Stomach (tissue), 4 donors: ENCODE measurements at regions not wholly inside any gene's neighbourhood (a gene's known extent, or its start where the extent isn't known, plus 50 kb on each side); places are given as distances from the start of the nearest gene placed in this dataset.

Experiments used
- CTCF ChIP-seq, 7 experiments: fragments of 450-650 bp in 4 of 7; fragments of 200-600 bp in 3 of 7; sonication (generic) in 3 of 7; IDR thresholded peaks; one replicate each; pipeline ENCODE4 v1.5.1; 2016 to 2019; ENCODE audit warnings: antibody characterized with exemption in 7 of 7, control low read depth in 2 of 7, mild to moderate bottlenecking in 1 of 7
- EP300 ChIP-seq: sonication (generic); formaldehyde crosslinking; IDR thresholded peaks from one replicate; pipeline ENCODE4 v1.6.1; 2017; ENCODE audit warnings: antibody characterized with exemption
- POLR2A ChIP-seq, 4 donors: fragments of 450-650 bp; IDR thresholded peaks; one replicate each; pipeline ENCODE4 v1.6.1; 2016; ENCODE audit warnings: antibody characterized with exemption in 4 of 4, control low read depth in 2 of 4, mild to moderate bottlenecking in 1 of 4, moderate library complexity in 1 of 4

DNA sequence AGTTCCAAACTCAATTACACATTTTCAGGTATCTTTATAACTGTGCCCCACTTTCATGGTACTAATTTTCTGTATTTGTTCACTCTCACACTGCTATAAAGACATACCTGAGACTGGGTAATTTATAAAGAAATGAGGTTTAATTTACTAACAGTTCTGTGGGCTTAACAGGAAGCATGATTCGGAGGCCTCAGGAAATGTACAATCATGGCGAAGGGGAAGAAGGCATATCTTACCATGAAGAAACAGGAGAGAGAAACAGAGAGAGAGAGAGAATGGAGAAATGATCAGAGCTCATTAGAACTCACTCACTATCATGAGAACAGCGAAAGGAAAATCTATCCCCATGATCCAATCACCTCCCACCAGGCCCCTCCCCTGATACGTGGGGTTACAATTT is 874.1 kb upstream of the B3GALT2 start:
- no peak for TF ChIP-seq CTCF (IDR thresholded peaks at IDR 0.05)
- no peak for TF ChIP-seq EP300
- no peak for TF ChIP-seq POLR2A (IDR thresholded peaks at IDR 0.05)
